Breast epithelium (tissue), 4 donors: ENCODE measurements at regions not wholly inside any gene's neighbourhood (a gene's known extent, or its start where the extent isn't known, plus 50 kb on each side); places are given as distances from the start of the nearest gene placed in this dataset.
"Not testable (repeated sequence)": the region's sequence is repeated elsewhere in the genome, so short reads cannot be mapped to it uniquely, and the experiment has no call there.

Experiments
- DNase-seq, 2 donors: peaks; one replicate each; pipeline ENCODE4 v3.0.0-alpha.2; 2019; ENCODE audit warnings: low spot score in 2 of 2
- H3K27ac ChIP-seq, 2 donors: fragments of 200-600 bp; sonication (generic) in 1 of 2; one replicate each; pipeline ENCODE4 v1.5.1; 2016 to 2019; ENCODE audit warnings: mild to moderate bottlenecking in 1 of 2
- H3K27me3 ChIP-seq, 2 donors: fragments of 200-600 bp; sonication (generic) in 1 of 2; one replicate each; pipeline versions ENCODE4 v1.5.1 to v1.6.0; 2017 to 2019; ENCODE audit warnings: control low read depth in 1 of 2, mild to moderate bottlenecking in 1 of 2
- H3K36me3 ChIP-seq: fragments of 200-600 bp; one replicate; pipeline ENCODE4 v1.5.1; 2019
- H3K4me1 ChIP-seq, 2 donors: fragments of 200-600 bp; sonication (generic); one replicate each; pipeline ENCODE4 v1.5.1; 2016 to 2019; ENCODE audit warnings: control low read depth in 1 of 2
- H3K4me3 ChIP-seq, 3 donors: fragments of 200-600 bp; sonication (generic); 1 replicate in 2 of 3; 2 replicates in 1 of 3; pipeline ENCODE4 v1.5.1; 2016 to 2019; ENCODE audit warnings: mild to moderate bottlenecking in 3 of 3, moderate library complexity in 2 of 3
- H3K9me3 ChIP-seq, 2 donors: fragments of 200-600 bp; sonication (generic) in 1 of 2; one replicate each; pipeline ENCODE4 v1.5.1; 2016 to 2019; ENCODE audit warnings: control low read depth in 1 of 2
- POLR2A ChIP-seq: fragments of 450-650 bp; IDR thresholded peaks from one replicate; pipeline ENCODE4 v1.6.1; 2016; ENCODE audit warnings: antibody characterized with exemption, mild to moderate bottlenecking, moderate library complexity
- POLR2AphosphoS5 ChIP-seq, 3 donors: sonication (generic); formaldehyde crosslinking; IDR thresholded peaks; one replicate each; pipeline ENCODE4 v1.6.1; 2017; ENCODE audit warnings: antibody characterized with exemption in 3 of 3
- intact Hi-C: fragments of 100-400 bp; cut with DNase I; formaldehyde crosslinking; loops from one replicate; pipeline ENCODE4 v1.15.1; 2023; ENCODE audit warnings: low total_unique reads
- TF ChIP-seq, protein P1 (sequence below), 3 donors: fragments of 450-650 bp; IDR thresholded peaks; one replicate each; pipeline ENCODE4 v1.5.1; 2016 to 2017; ENCODE audit warnings: antibody characterized with exemption in 3 of 3, mild to moderate bottlenecking in 3 of 3, moderate library complexity in 3 of 3

DNA sequence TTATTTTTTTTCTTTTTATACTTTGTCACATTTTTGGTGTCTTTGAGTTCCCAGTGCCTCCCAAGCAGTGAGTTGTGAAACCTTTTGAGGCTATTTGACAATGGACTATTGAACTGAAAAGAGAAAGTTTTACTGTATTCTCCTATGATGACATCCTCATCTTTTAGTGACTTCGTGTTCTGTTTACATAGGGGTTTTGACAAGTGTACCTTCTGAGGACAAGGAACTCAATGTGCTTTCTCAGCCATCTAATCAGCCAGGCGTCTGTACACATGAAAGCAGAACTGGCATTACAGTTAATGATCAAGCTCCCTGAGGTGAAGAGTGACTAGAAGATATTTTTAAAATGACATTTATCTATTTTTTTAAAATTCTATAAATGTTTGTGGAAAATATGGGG lies 175.5 kb downstream of the ANXA1 start:
- Histone ChIP-seq H3K4me1 (no peaks in the 10 kb centered on the region), H3K27ac (no peak overlapping the region), H3K9me3 (no peaks in the 10 kb centered on the region), H3K36me3 (no peaks in the 10 kb centered on the region), H3K4me3 (no peak overlapping the region), H3K27me3 (no peaks in the 10 kb centered on the region)
- no peak for DNase-seq
- TF ChIP-seq POLR2AphosphoS5 (IDR thresholded peaks at IDR 0.05) (no peak), POLR2A (no peak)
- TF ChIP-seq, protein P1, sequence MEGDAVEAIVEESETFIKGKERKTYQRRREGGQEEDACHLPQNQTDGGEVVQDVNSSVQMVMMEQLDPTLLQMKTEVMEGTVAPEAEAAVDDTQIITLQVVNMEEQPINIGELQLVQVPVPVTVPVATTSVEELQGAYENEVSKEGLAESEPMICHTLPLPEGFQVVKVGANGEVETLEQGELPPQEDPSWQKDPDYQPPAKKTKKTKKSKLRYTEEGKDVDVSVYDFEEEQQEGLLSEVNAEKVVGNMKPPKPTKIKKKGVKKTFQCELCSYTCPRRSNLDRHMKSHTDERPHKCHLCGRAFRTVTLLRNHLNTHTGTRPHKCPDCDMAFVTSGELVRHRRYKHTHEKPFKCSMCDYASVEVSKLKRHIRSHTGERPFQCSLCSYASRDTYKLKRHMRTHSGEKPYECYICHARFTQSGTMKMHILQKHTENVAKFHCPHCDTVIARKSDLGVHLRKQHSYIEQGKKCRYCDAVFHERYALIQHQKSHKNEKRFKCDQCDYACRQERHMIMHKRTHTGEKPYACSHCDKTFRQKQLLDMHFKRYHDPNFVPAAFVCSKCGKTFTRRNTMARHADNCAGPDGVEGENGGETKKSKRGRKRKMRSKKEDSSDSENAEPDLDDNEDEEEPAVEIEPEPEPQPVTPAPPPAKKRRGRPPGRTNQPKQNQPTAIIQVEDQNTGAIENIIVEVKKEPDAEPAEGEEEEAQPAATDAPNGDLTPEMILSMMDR (IDR thresholded peaks at IDR 0.05), result no peak
- intact Hi-C loops, result loop anchor here (10.0 kb wide), 1 partner anchor 748 kb away; no protein-coding TSS in a partner anchor

DNA sequence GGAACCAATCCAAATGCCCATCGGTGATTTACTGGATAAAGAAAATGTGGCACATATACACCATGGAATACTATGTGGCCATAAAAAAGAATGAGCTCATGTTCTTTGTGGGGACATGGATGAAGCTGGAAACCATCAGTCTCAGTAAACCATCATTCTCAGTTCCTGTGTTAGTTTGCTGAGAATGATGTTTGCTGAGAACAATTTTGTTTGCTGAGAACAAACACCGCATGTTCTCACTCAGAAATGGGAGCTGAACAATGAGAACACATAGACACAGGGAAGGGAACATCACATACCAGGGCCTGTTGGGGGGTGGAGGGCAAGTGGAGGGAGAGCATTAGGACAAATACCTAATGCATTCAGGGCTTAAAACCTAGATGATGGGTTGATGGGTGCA lies 185.5 kb downstream of the ANXA1 start:
- DNase-seq, H3K4me3 ChIP-seq, H3K4me1 ChIP-seq, H3K27ac ChIP-seq, H3K36me3 ChIP-seq, H3K27me3 ChIP-seq, H3K9me3 ChIP-seq, intact Hi-C loops: not testable (repeated sequence)

DNA sequence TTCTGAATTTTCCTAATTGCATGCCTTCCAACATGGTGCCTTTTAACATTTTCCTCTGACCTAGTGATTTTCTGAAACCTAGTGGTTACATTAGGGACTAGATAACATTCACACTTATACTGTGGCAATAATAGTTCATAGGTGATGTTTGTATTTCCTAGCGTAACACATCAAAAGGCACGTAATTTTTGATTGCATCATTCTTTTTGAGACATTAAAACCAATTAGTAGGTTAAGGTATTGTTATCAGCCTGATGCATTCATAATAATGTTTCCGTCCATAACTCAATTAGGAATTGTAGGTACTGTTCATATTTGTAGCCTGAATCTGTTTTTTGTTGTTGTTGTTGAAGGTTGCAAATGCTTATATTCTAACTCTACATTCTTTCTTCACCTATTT lies 192.4 kb downstream of the ANXA1 start:
- Histone ChIP-seq H3K36me3 (no peaks in the 10 kb centered on the region), H3K4me1 (no peaks in the 10 kb centered on the region), H3K27ac (no peak overlapping the region), H3K27me3 (no peaks in the 10 kb centered on the region), H3K4me3 (no peak overlapping the region), H3K9me3 (no peaks in the 10 kb centered on the region)
- DNase-seq, result no peak
- TF ChIP-seq, protein P1 (IDR thresholded peaks at IDR 0.05), result no peak
- TF ChIP-seq POLR2AphosphoS5 (IDR thresholded peaks at IDR 0.05), result no peak
- TF ChIP-seq POLR2A, result no peak
- intact Hi-C loops, result no loop called here

DNA sequence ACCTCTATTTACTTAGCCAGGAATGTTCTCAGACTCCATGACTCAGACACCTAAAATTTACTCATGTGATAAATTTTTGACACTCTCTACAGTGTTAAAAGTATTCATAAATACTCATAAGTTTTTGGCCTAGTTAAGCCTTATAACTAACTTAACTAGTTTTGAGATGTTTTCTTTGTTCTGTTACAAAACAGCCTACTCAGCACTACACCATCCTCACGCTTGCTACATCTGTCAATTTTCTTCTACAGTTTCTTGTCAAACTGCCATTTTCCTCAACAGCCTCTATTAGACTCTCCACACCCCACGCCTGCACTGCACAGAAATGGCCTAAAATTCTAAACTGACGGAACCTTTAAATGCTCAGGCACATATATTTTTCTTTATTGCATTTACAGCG lies 195.5 kb downstream of the ANXA1 start:
- intact Hi-C loops, result no loop called here

DNA sequence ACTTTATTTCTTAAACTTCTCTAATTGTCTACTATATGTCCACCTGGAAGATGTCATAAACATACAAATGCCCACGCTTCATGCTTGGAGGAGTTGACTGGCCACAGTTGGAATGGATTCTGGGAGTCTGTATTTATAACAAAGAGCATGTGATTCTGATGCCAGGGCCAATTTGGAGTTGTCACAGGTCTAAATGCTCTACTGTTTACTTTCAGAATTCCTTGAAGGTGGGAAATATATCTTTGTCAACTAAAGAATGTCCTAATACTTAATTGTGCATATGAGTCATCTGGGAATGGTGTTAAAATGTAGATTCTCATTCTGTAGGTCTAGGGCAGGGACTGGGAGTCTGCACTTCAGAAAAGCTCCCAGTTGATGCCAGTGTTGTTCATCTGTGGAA lies 196.1 kb downstream of the ANXA1 start:
- TF ChIP-seq, protein P1 (IDR thresholded peaks at IDR 0.05), result no peak
- no peak for TF ChIP-seq POLR2AphosphoS5 (IDR thresholded peaks at IDR 0.05)
- TF ChIP-seq POLR2A, result no peak

More for the DNA sequence above, 195.5 kb downstream of the ANXA1 start:
- Histone ChIP-seq H3K36me3 (no peaks in the 10 kb centered on the region), H3K4me1 (no peaks in the 10 kb centered on the region), H3K27me3 (no peaks in the 10 kb centered on the region), H3K27ac (no peak overlapping the region), H3K4me3 (no peak overlapping the region), H3K9me3 (no peaks in the 10 kb centered on the region)
- TF ChIP-seq POLR2A (no peak), POLR2AphosphoS5 (IDR thresholded peaks at IDR 0.05) (no peak)
- TF ChIP-seq, protein P1 (IDR thresholded peaks at IDR 0.05), result no peak
- no peak for DNase-seq

DNA sequence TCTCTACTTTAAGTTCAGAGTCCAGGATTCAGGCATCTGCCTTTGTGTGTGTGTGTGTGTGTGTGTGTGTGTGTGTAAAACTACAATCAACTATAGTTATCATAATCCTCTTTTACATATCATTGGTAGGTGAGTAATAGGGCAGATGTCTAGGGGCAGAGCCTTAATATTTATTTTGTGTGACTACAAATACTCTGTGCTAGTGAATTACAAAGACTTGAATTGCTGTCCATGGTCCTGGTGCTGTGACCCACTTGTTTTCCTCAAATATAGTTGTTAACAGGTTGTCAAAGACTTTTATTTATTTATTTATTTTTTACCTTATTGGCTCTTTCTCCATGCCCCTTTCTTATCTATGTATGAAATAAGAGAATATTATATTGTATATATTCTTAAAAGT lies 196.8 kb downstream of the ANXA1 start:
- H3K27ac ChIP-seq, result no peak overlapping the region
- no peak for DNase-seq
- TF ChIP-seq POLR2AphosphoS5 (IDR thresholded peaks at IDR 0.05), result no peak
- TF ChIP-seq, protein P1 (IDR thresholded peaks at IDR 0.05), result no peak
- no peak for TF ChIP-seq POLR2A
- no peaks in the 10 kb centered on the region for H3K36me3 ChIP-seq
- H3K27me3 ChIP-seq, result no peaks in the 10 kb centered on the region
- H3K4me1 ChIP-seq, result no peaks in the 10 kb centered on the region
- intact Hi-C loops, result no loop called here
- H3K9me3 ChIP-seq, result no peaks in the 10 kb centered on the region
- no peak overlapping the region for H3K4me3 ChIP-seq

More for the DNA sequence above, 196.1 kb downstream of the ANXA1 start:
- H3K36me3 ChIP-seq, result no peaks in the 10 kb centered on the region
- DNase-seq, result no peak
- no peaks in the 10 kb centered on the region for H3K27me3 ChIP-seq
- H3K4me1 ChIP-seq, result no peaks in the 10 kb centered on the region
- intact Hi-C loops, result no loop called here
- no peak overlapping the region for H3K4me3 ChIP-seq
- no peak overlapping the region for H3K27ac ChIP-seq
- H3K9me3 ChIP-seq, result no peaks in the 10 kb centered on the region
